Caki2 (cell line): ENCODE measurements at regions not wholly inside any gene's neighbourhood (a gene's known extent, or its start where the extent isn't known, plus 50 kb on each side); places are given as distances from the start of the nearest gene placed in this dataset.

Source experiments
- DNase-seq: peaks from one replicate; pipeline ENCODE4 v3.0.0-alpha.2; 2015; ENCODE audit warnings: low read depth
- in situ Hi-C: cut with HindIII; loops from 2 replicates; pipeline ENCODE4 v1.10.0; 2016; ENCODE audit warnings: low sequenced_read_pairs, low pct_unique_long_range_greater_than_20kb, mixed read lengths

DNA sequence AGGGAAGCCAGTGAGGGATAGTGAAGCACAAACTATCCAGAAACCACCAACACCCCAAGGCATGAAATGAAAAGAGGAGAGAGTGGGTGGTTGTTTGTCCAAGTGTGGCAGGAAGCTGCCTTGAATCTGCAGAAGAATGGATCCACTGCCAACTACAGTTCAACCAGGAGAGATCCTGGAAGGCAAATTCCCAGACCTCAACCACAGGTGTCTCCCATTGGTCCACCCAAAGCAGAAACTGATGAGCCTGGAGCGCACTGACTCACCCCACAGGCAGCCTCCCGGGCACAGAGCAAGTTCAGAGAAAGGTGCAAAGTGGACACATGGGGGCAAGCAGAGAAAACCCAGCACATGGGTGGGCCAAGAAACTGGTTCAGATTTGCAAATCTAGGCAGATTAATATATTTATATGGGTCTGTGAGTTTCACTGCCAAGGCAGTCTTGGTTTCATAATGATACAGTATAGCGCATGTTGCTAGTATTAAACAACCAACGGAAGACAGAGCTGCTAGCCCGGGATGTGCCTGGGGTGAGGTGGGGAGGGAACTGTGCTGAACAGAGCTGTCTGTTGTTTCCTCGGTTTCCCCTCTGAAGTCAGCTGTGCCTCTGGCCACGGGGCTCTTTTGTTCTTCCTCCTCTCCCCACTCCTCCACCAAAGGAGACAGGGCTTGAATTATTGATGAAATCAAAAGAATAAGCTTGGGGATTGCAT lies 416.2 kb upstream of the CCDC196 start:
- in situ Hi-C loops, result no loop called here
- no peak for DNase-seq

DNA sequence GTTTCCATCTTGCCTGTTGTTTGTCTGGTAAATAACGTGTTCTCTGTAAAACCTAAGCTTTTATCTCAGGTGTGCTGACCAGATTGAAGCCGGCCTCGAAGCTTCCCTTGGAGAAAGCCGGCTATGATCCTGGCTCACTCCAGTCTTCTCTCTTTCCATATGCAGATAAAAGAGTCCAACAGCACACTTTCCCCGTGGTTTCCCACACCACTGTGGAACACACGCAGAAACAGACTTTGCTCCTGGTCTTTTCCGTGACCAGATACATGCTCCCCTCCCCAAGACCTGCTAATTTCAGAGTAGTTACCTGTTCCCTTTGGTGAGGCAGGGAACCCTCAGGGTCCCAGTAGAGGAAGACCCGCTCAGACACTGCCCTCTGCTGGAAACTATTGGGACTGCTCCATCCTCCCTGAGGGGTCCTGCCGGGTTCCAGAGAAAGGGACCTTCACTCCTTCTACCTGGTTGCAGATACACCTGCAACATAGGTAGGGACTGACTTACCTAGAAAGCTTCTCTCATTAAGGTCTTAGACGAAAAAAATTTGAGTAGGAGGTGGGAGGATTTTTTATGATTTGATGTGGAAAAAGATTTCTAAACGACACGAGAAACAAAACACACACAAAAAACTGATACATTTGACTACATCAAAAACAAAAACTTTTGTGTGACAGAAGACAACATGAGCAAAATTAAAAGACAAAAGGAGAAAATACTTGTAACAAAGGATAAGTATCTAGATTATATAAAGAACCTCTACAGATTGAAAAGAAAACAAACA lies 415.4 kb upstream of the CCDC196 start:
- in situ Hi-C loops, result no loop called here
- DNase-seq, result peak; percentile 13

DNA sequence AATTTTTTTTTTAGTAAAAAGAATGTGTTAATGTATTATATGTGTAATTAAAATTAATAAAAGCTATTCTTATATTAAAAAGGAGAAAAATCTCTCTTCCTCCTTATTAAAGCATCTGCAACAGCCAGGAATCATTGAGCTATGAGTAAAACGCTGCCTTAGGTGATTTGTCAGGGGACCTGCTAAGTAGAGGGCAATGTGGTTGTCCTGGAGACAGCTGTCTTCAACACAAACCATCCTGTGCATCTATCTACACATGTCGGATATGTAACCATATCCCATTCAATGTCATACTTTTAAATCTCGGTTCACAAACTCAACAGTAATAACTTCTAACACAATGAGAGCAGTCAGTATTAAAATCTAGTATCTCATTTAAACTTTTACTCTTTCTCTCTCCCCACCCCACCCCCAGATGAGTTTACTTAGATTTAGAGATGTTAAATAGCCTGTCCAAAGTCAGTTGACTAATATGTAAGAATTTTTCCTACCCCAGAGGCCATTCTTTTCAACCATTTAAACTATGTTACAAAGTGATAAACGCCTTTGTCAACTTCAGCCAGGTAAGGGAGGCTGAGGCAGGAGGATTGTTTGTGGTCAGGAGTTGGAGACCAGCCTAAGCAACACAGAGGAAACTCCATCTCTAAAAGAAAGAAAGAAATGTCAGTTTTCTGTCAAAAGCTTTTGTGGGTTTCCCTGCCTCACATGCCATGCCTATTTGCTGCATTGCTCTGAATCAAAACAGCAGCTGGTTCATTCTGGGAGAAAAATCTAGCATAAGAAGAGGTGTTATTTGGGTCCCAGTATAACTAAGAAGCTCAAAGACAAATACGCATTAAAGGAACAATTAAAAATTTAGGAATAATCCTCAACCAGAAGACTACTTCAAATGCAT lies 413.7 kb upstream of the CCDC196 start:
- no peak for DNase-seq
- in situ Hi-C loops, result no loop called here

DNA sequence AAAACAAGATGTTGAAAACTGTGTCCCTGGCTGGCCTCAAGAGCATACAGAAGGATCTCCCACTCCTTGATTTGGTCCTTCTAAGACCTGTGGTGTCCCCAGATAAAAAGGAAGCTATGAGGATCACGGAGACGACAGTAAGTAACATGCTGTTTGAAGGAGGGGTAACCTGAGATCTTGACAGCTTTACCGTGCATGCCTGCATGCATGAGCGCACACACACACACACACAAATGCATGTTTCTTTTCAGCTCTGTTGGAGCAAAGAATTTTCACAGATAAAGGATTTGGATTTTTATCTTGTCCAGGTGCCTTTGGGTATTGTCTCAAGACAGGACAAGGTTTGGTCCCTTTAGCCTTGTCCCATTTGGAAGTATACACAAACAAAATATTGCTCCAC lies 411.6 kb upstream of the CCDC196 start:
- peak; percentile 0 for DNase-seq
- in situ Hi-C loops, result no loop called here

DNA sequence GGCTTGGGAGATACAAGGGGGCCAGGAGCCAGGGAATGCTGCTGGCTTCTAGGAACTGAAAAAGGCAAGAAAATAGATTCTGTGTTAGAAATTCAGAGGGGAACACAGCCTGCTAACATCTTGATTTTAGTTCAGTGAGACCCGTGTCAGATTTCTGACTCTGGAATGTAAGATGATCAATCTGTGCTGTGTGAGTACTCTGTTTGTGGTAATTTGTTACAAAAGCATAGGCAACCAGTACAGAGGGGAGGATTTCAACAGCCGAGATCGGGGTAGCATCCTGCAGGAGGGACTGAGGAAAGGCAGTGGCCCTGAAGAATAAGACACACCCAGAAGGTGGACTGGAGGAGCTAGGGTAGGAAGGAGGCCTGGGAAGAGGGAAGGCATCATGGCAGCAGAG lies 410.0 kb upstream of the CCDC196 start:
- in situ Hi-C loops, result no loop called here
- DNase-seq, result no peak

DNA sequence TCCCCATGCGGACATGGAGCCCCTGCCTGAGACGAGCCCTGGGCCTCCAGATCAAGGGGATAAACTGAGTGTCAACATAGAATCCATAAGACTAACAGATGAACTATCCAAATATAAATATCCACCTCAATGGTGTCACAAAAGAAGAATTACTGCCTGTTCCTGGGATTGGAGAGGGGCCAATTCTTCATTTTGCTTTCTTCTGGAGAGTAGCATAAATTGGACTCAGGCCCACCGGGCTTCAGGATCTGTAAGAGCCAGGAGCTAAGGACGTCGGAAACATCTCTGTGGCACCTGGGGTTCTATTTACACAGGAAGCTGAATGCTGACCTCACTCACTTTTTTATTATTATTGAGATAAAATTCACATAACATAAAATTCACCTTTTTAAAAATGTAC lies 408.2 kb upstream of the CCDC196 start:
- no peak for DNase-seq
- in situ Hi-C loops, result no loop called here

DNA sequence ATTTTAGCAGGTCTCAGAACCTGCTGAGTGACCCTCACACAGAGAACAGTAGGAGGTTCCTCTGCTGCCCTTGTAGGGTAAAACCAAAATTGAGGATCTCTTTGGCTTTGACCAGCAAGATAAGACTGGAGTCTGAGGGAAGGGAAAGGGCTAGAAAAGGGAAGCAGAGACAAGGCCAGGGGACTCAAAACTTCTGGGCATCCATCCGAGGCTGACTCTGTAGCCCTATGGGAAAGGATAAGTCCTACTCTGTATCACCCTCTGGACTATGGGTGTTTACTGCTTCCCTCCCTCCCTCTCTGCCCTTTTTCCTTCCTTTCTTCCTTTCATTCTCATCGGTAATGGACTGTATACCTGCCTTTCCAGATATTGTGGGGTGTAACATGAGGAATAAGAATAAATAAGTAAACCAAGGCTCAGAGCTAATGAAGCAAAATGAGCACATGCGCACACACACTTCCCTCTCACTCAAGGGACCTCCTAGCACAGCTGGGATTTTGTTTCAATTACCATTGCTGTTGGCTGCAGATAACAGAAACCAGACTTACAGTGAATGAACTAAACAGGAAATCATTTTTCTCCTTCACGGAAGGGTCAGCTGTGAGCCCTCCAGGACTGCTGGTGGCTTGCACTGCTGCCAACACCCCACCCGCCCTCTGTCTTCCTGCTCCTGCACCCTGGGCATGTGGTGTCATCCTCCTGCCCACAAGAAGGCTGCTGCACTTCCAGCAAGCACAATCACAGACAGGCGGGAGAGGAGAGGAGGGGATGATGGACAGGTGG lies 404.4 kb upstream of the CCDC196 start:
- no peak for DNase-seq
- in situ Hi-C loops, result no loop called here

DNA sequence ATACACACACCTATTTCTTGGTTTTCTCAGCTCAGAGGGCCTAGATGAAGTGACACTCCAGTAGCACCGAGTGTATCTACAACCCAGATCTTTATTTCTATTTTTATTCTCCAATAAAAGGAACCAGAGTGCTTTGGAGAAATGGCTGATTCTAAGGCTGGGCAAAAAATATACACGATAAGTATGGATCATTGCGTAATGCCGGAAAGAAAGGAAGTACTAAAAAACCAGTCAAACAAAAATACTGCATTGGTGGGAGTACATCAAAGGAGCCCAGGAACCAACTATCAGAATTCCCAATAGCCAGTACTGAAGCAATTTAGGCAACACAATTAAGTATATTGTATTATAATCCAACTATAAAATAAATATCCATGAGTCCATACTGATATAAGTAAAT lies 400.9 kb upstream of the CCDC196 start:
- in situ Hi-C loops, result no loop called here
- no peak for DNase-seq

DNA sequence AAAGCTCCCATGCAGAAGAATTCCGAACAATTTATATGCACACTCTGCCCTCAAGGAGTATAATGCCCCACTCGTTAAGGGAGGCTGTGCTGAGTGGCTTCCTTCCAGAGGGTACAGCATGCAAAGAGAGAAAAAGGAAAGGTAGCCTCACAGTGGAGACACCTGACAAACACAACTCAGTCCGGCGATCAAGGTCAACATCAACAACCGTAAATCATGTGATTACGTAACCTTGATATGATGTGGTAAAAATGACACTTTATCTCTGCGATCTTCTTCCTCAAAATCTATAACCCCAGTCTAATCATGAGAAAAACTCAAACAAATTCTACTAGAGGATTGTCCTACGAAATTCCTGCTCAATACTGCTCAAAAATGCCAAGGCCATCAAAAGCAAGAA lies 400.5 kb upstream of the CCDC196 start:
- in situ Hi-C loops, result no loop called here
- DNase-seq, result no peak

DNA sequence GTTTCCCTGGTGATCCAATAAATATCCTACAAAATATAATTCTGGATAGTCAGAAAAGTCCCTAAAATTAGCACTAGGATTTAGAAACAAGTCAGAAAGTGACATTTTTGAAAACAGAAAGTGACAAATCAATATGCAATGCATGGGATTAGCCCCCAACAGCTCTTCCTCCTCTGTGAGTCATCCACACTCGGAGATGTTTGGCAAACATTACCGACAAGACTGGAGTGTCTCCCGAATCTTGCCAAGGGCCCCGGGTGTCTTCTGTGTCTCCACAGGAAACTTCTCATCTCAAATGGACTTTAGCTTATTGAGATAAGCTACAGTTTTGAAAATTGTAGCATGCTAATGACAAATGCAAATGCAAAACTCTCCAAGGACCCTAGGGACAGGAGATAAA lies 398.9 kb upstream of the CCDC196 start:
- in situ Hi-C loops, result no loop called here
- DNase-seq, result no peak

DNA sequence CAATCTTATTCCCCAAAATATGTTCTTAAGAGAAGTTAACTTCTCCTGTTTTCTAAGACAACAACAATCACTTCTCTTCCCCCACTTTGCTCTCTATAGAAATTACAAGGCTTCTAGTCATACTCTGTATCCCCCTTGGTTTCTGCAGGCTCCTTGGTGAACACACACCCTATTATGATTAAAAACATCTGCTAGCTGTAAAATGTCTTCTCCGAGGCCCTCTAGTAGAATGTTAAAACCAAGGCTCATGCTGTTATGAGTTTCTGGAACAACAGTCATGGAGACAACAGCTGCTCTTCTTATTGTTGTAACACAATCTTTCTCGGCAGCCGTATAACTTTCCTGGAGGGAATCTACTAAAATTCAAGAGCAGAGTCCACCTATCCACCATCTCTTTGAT lies 397.5 kb upstream of the CCDC196 start:
- DNase-seq, result no peak
- in situ Hi-C loops, result no loop called here

DNA sequence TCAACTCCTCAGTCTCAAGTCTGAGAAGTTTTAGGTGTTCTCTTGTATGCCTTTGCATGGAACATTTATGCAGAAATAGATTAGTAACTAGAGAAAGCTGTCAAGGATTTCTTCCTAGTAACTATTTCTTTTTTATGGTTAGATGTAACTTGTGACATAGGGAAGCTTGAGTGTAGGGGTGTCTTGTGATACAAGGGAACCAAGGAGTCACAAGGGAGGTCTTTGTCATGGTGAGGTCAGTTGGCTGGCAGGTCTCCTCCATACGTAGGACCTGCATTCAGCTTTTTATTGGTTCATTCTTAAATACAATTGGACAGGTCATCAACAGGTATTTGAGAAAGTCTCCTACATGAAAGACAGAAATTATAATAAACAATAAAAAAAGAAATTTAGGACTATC lies 394.0 kb upstream of the CCDC196 start:
- DNase-seq, result no peak
- in situ Hi-C loops, result no loop called here

DNA sequence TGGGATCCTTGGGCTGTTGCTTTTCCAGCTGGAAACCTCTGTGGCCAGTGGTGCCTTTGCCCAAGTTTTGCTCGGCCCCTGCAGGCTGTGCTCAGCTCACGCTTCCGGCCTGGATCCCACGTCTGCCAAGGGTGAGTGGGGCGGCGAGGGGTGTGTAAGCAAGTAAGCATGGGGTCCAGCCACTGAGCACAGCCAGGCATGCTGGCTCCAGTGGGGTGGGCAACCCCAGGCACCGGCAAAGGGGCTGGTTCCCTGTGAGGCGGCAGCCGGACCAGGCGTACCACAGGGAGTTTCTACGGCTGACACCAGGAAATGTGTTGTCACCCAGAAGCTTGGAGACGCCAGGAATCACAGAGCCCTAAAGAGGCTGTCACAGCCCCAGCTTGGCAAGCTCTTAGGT lies 393.4 kb upstream of the CCDC196 start:
- in situ Hi-C loops, result no loop called here
- no peak for DNase-seq

DNA sequence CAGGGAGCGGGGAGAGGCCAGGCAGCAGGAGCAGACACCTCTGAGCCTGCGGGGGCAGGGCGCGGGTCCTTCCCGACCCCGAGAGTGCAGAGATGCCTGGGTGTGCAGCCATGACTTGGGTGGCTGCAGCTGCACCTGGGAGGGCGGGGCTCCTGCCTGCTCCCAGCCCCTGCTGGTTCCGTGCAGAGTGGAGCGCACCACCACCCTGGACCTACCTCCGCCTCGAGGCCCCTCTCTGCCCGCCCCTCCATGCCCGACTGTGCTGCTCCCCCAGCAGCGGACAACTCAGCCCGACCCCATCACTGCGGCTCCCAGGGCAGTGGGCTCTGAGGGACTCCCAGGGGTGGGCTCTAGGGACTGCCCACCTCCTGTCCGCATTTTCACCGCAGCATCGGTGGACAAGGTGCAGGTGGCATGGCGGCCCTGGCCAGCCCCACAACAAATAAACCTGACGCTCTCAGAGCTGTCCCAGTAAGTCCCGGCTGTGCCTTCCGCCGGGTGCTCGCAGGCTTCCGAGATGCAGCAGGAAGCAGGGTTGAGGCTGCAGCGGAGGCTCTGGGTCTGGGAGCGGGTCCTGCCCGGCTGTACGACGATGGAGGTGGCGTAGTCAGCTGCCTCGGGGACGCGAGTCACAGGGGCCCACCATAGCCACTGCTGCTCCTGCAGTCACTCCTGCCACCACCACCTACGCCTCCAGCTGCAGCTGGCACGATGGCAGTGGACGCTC lies 392.0 kb upstream of the CCDC196 start:
- in situ Hi-C loops, result no loop called here
- DNase-seq, result no peak

DNA sequence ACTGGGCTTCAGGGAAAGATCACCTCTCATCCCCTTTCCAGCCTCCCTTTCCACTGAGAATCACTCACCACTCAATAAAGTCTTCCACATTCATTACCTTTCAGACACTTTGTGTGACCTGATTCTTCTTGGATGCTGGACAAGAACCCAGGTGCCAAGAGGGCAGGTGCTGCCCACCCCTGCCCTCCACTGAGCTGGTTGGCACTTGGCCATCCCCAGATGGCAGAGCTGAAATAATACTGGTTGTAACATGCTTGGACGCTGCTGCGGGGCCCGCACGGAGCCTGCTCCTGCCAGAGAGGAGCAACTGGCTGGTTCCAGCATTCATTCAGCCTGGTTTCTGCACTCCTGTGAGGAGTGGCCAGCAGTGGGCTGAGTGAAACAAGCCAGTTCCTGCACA lies 386.7 kb upstream of the CCDC196 start:
- no peak for DNase-seq
- in situ Hi-C loops, result no loop called here

DNA sequence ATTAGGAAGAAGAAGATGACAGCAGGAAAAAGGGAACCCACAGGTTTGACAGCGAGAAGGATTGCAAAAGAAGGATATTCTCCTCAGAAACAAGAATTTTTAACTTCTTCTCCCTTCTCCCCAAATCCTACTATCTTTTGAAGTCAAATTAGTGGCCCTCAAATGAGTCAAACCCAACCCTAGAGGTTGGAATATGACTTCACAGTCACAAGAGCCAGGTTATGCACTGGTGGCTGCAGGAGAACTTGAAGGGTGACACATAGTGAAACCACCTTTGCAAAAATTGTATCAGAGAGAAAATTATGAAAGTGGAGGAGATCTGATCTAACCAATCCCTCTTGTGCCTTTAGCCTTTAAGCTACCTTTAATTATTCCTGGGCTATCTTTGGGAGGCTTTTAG lies 386.2 kb upstream of the CCDC196 start:
- no peak for DNase-seq
- in situ Hi-C loops, result no loop called here

DNA sequence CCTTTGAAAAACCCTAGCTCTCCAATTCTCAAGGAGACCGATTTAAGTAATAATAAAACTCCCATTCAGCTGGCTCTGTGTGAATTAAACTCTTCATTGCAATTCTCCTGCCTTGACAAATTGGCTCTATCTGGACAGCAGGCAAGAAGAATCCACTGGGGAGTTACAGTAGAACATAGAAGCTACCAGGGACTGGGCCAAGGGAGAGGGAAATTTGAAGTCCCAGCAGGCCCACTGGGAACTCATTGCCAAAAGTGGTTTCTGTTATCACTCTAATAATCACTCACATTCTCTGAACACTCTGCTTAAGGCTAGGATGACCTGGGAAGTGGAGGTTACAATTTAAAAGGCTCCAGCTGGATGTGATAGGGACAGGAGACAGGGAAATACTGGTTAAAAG lies 384.5 kb upstream of the CCDC196 start:
- DNase-seq, result no peak
- in situ Hi-C loops, result no loop called here

DNA sequence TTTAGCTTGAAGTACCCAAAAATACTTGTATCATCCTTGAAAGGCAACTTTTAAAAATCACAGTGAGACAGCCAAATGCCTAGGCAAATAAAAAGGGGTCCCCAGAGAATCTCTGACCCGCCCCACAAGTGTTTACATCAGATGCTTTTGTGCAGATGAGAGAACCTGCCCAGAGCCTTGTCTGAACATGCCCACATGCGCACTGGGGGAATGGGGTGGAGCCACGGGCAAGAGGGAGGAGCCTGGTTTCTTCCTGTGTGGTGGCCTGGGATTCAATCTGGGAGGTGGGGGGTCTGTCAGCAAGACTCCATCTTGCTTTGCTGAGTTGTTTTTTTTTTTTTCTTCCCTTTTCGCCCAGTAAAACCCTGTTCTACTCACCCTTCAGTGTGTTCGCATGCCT lies 381.7 kb upstream of the CCDC196 start:
- in situ Hi-C loops, result no loop called here
- no peak for DNase-seq
